WTC11 (cell line): ENCODE measurements at regions not wholly inside any gene's neighbourhood (a gene's known extent, or its start where the extent isn't known, plus 50 kb on each side); places are given as distances from the start of the nearest gene placed in this dataset.

Experiments
- ATAC-seq: fragments of 200-7000 bp; cut with Tn5 transposase; 2 replicates; pipeline ENCODE4 v1.10.0; 2021; ENCODE audit warnings: mild to moderate bottlenecking, moderate library complexity
- CTCF ChIA-PET: fragments of 300-600 bp; sonication (Branson Sonifier 250); formaldehyde crosslinking; loops from one replicate; lab custom pipeline; 2021; ENCODE audit warnings: antibody characterized with exemption; lab: Charles Lee
- POLR2A ChIA-PET: fragments of 350-600 bp; sonication (Branson Sonifier 250); formaldehyde crosslinking; loops from one replicate; lab custom pipeline; 2021; ENCODE audit warnings: antibody characterized with exemption; lab: Charles Lee
- DNase-seq: peaks from one replicate; pipeline ENCODE4 v3.0.0; 2021; ENCODE audit warnings: low spot score
- H3K27ac Mint-ChIP-seq: 2 replicates; pipeline ENCODE4 v1.8.0; 2021; ENCODE audit warnings: mixed read lengths
- H3K27me3 Mint-ChIP-seq: 2 replicates; pipeline ENCODE4 v1.8.0; 2021; ENCODE audit warnings: low read depth, mild to moderate bottlenecking, moderate library complexity, mixed read lengths
- H3K36me3 Mint-ChIP-seq: 2 replicates; pipeline ENCODE4 v1.8.0; 2021; ENCODE audit warnings: mixed read lengths
- H3K4me1 Mint-ChIP-seq: 2 replicates; pipeline ENCODE4 v1.8.0; 2022; ENCODE audit warnings: mixed read lengths
- H3K4me3 Mint-ChIP-seq: 2 replicates; pipeline ENCODE4 v1.8.0; 2021; ENCODE audit warnings: mild to moderate bottlenecking, moderate library complexity, mixed read lengths
- H3K9me3 Mint-ChIP-seq: 2 replicates; pipeline ENCODE4 v1.8.0; 2021; ENCODE audit warnings: mixed read lengths
- AFF4 ChIP-seq: sonication (generic); formaldehyde crosslinking; IDR thresholded peaks from 2 replicates; pipeline ENCODE4 v1.8.1; 2023; ENCODE audit warnings: mild to moderate bottlenecking, missing genetic modification reagents, borderline replicate concordance
- CREM ChIP-seq: sonication (generic); formaldehyde crosslinking; IDR thresholded peaks from 2 replicates; pipeline ENCODE4 v1.8.1; 2022; ENCODE audit warnings: mild to moderate bottlenecking, missing genetic modification reagents, moderate library complexity
- ETV6 ChIP-seq: sonication (generic); formaldehyde crosslinking; IDR thresholded peaks from 2 replicates; pipeline ENCODE4 v1.8.1; 2022; ENCODE audit warnings: mild to moderate bottlenecking, missing genetic modification reagents
- MAX ChIP-seq: sonication (generic); formaldehyde crosslinking; IDR thresholded peaks from 2 replicates; pipeline ENCODE4 v1.8.0; 2022; ENCODE audit warnings: mild to moderate bottlenecking, missing genetic modification reagents
- NR2C2 ChIP-seq: sonication (generic); formaldehyde crosslinking; IDR thresholded peaks from 2 replicates; pipeline ENCODE4 v1.8.0; 2022; ENCODE audit warnings: mild to moderate bottlenecking, missing genetic modification reagents
- PRDM15 ChIP-seq: sonication (generic); formaldehyde crosslinking; IDR thresholded peaks from 2 replicates; pipeline ENCODE4 v1.8.0; 2022; ENCODE audit warnings: missing genetic modification reagents
- PRRX2 ChIP-seq: fragments of 250-450 bp; sonication (Bioruptor Pico); IDR thresholded peaks from 2 replicates; pipeline ENCODE4 v1.8.0; 2021; ENCODE audit warnings: mild to moderate bottlenecking
- RELA ChIP-seq: sonication (generic); formaldehyde crosslinking; IDR thresholded peaks from 2 replicates; pipeline ENCODE4 v1.8.1; 2022; ENCODE audit warnings: missing genetic modification reagents, mild to moderate bottlenecking, borderline replicate concordance
- ZNF317 ChIP-seq: sonication (generic); formaldehyde crosslinking; IDR thresholded peaks from 2 replicates; pipeline ENCODE4 v1.8.1; 2023; ENCODE audit warnings: low read depth, mild to moderate bottlenecking, moderate library complexity, missing genetic modification reagents, borderline replicate concordance
- ZNF423 ChIP-seq: fragments of 250-450 bp; sonication (Bioruptor Pico); IDR thresholded peaks from 2 replicates; pipeline ENCODE4 v2.1.2; 2022; ENCODE audit warnings: mild to moderate bottlenecking, moderate library complexity
- ZNF425 ChIP-seq: fragments of 250-450 bp; sonication (Bioruptor Pico); conservative IDR thresholded peaks from 2 replicates; pipeline ENCODE4 v1.9.0; 2021; ENCODE audit warnings: mild to moderate bottlenecking
- TF ChIP-seq, protein P1 (sequence below): sonication (generic); formaldehyde crosslinking; IDR thresholded peaks from 2 replicates; pipeline ENCODE4 v1.8.1; 2022; ENCODE audit warnings: low read depth, mild to moderate bottlenecking, moderate library complexity, missing genetic modification reagents, borderline replicate concordance
- TF ChIP-seq, protein P2 (sequence below): sonication (generic); formaldehyde crosslinking; IDR thresholded peaks from 2 replicates; pipeline ENCODE4 v1.8.1; 2023; ENCODE audit warnings: mild to moderate bottlenecking, missing genetic modification reagents

DNA sequence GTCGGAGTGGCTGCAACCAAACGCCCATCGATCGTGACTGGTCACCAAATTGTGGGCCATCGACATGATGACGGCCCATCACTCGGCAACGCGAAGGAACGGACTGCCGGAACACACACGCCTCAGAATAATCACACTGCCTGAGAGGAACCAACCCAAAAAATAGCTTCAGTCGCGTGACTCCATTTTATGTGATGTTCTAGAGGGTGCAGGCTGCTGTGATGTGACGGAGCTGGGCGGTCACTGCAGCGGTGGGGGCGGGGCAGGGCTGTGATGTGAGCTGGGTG lies 174.6 kb downstream of the CTTN start:
- ChIA-PET CTCF (no interaction called here), POLR2A (no interaction called here)
- no peaks in the 10 kb centered on the region for H3K9me3 Mint-ChIP-seq
- no peak overlapping the region for H3K27ac Mint-ChIP-seq
- no peak for TF ChIP-seq ETV6 (CRISPR knock-in tag)
- TF ChIP-seq ZNF317: no peak
- TF ChIP-seq CREM (CRISPR knock-in tag): no peak
- TF ChIP-seq ZNF423 (CRISPR knock-in tag): no peak
- no peak for TF ChIP-seq MAX (CRISPR knock-in tag)
- no peak for TF ChIP-seq ZNF425 (CRISPR knock-in tag)
- TF ChIP-seq PRDM15 (CRISPR knock-in tag): no peak
- TF ChIP-seq RELA (CRISPR knock-in tag): no peak
- TF ChIP-seq, protein P1, sequence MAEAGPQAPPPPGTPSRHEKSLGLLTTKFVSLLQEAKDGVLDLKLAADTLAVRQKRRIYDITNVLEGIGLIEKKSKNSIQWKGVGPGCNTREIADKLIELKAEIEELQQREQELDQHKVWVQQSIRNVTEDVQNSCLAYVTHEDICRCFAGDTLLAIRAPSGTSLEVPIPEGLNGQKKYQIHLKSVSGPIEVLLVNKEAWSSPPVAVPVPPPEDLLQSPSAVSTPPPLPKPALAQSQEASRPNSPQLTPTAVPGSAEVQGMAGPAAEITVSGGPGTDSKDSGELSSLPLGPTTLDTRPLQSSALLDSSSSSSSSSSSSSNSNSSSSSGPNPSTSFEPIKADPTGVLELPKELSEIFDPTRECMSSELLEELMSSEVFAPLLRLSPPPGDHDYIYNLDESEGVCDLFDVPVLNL (CRISPR knock-in tag): no peak
- TF ChIP-seq AFF4 (CRISPR knock-in tag): no peak
- TF ChIP-seq, protein P2, sequence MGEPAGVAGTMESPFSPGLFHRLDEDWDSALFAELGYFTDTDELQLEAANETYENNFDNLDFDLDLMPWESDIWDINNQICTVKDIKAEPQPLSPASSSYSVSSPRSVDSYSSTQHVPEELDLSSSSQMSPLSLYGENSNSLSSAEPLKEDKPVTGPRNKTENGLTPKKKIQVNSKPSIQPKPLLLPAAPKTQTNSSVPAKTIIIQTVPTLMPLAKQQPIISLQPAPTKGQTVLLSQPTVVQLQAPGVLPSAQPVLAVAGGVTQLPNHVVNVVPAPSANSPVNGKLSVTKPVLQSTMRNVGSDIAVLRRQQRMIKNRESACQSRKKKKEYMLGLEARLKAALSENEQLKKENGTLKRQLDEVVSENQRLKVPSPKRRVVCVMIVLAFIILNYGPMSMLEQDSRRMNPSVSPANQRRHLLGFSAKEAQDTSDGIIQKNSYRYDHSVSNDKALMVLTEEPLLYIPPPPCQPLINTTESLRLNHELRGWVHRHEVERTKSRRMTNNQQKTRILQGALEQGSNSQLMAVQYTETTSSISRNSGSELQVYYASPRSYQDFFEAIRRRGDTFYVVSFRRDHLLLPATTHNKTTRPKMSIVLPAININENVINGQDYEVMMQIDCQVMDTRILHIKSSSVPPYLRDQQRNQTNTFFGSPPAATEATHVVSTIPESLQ (CRISPR knock-in tag): no peak
- TF ChIP-seq NR2C2 (CRISPR knock-in tag): no peak
- no peak for TF ChIP-seq PRRX2 (CRISPR knock-in tag)
- no peak overlapping the region for H3K4me3 Mint-ChIP-seq
- H3K4me1 Mint-ChIP-seq: peaks cover 21% of the 10 kb centered on the region
- ATAC-seq (no peak), DNase-seq (no peak)
- H3K27me3 Mint-ChIP-seq: no peaks in the 10 kb centered on the region
- H3K36me3 Mint-ChIP-seq: no peaks in the 10 kb centered on the region
